IMR-90 (cell line): ENCODE measurements at regions not wholly inside any gene's neighbourhood (a gene's known extent, or its start where the extent isn't known, plus 50 kb on each side); places are given as distances from the start of the nearest gene placed in this dataset.
A peak's percentile ranks its signal among the peaks of the same experiment; 100 is the strongest.

Experiments used
- ATAC-seq: fragments of 200-7000 bp; cut with Tn5 transposase; 2 replicates; pipeline ENCODE4 v1.9.1; 2020; ENCODE audit warnings: low read depth, mild to moderate bottlenecking, moderate library complexity
- BruUV-seq: library from RNA; stranded (reverse); fragments of 400-500 nt; replicated peaks from 2 replicates; lab custom pipeline; 2021; lab: Mats Ljungman, UMichigan
- CTCF ChIA-PET: fragments of 300-600 bp; formaldehyde crosslinking; extraction: SDS; loops from one replicate; lab custom pipeline; 2021; ENCODE audit warnings: antibody characterized with exemption; lab: Yijun Ruan, JAX
- POLR2A ChIA-PET: fragments of 300-600 bp; sonication (Branson Sonifier 250); formaldehyde crosslinking; loops from one replicate; lab custom pipeline; 2022; ENCODE audit warnings: antibody characterized with exemption; ENCODE audit not compliant: unreplicated experiment; lab: Charles Lee
- DNase-seq: peaks from one replicate; pipeline ENCODE4 v3.0.0; 2013
- H2AFZ ChIP-seq: replicated peaks from 2 replicates; pipeline ENCODE3; 2013; ENCODE audit warnings: low read length, mild to moderate bottlenecking; ENCODE audit not compliant: poor library complexity
- H2AK5ac ChIP-seq: 2 replicates; pipeline ENCODE4 v1.6.1; 2013; ENCODE audit warnings: low read depth, low read length, inconsistent platforms
- H2AK9ac ChIP-seq: replicated peaks from 2 replicates; pipeline ENCODE3; 2013; ENCODE audit warnings: mild to moderate bottlenecking, low read depth, low read length, moderate library complexity; ENCODE audit not compliant: poor library complexity
- H2BK120ac ChIP-seq: 2 replicates; pipeline ENCODE4 v1.6.1; 2013; ENCODE audit warnings: low read depth, low read length, inconsistent platforms
- H2BK15ac ChIP-seq: 3 replicates; pipeline ENCODE4 v1.6.1; 2013; ENCODE audit warnings: low read depth, low read length, inconsistent platforms
- H2BK20ac ChIP-seq: 2 replicates; pipeline ENCODE4 v1.6.1; 2013; ENCODE audit warnings: low read depth, mild to moderate bottlenecking, inconsistent platforms, low read length, moderate library complexity
- H2BK5ac ChIP-seq: 2 replicates; pipeline ENCODE4 v1.6.1; 2013; ENCODE audit warnings: mild to moderate bottlenecking, low read depth, low read length, inconsistent platforms; ENCODE audit not compliant: poor library complexity, severe bottlenecking
- H3K14ac ChIP-seq: replicated peaks from 2 replicates; pipeline ENCODE4 v1.6.1; 2013; ENCODE audit warnings: low read depth, low read length, inconsistent platforms
- H3K18ac ChIP-seq: 2 replicates; pipeline ENCODE4 v1.6.1; 2013; ENCODE audit warnings: low read depth, low read length, control low read depth
- H3K23ac ChIP-seq: 2 replicates; pipeline ENCODE4 v1.6.1; 2013; ENCODE audit warnings: low read depth, low read length, inconsistent platforms
- H3K27ac ChIP-seq: 2 replicates; pipeline ENCODE4 v1.5.1; 2013; ENCODE audit warnings: mild to moderate bottlenecking, control low read depth, low read length; ENCODE audit not compliant: insufficient read depth
- H3K27me3 ChIP-seq: 2 replicates; pipeline ENCODE4 v1.6.1; 2013; ENCODE audit warnings: low read length; ENCODE audit not compliant: control insufficient read depth, insufficient read depth
- H3K36me3 ChIP-seq: 2 replicates; pipeline ENCODE4 v1.6.1; 2013; ENCODE audit warnings: low read length, mixed read lengths; ENCODE audit not compliant: control insufficient read depth, insufficient read depth
- H3K4ac ChIP-seq: 2 replicates; pipeline ENCODE4 v1.6.1; 2013; ENCODE audit warnings: low read depth, low read length, inconsistent platforms
- H3K4me1 ChIP-seq: 2 replicates; pipeline ENCODE4 v1.6.1; 2013; ENCODE audit warnings: low read length, mixed read lengths; ENCODE audit not compliant: control insufficient read depth, insufficient read depth
- H3K4me2 ChIP-seq: 2 replicates; pipeline ENCODE4 v1.6.1; 2013; ENCODE audit warnings: low read depth, mild to moderate bottlenecking, control low read depth, low read length, moderate library complexity
- H3K4me3 ChIP-seq: 2 replicates; pipeline ENCODE4 v1.5.1; 2013; ENCODE audit warnings: low read depth, mild to moderate bottlenecking, control low read depth, low read length, moderate library complexity; ENCODE audit not compliant: insufficient read depth
- H3K56ac ChIP-seq: 2 replicates; pipeline ENCODE4 v1.6.1; 2013; ENCODE audit warnings: low read length, inconsistent platforms; ENCODE audit not compliant: insufficient read depth; ENCODE audit errors: extremely low read depth
- H3K79me1 ChIP-seq, 2 experiments: 2 replicates each; pipeline ENCODE4 v1.6.1; 2013; ENCODE audit warnings: low read length in 2 of 2, inconsistent platforms in 1 of 2, low read depth in 1 of 2
- H3K9ac ChIP-seq: 2 replicates; pipeline ENCODE4 v1.6.1; 2013; ENCODE audit warnings: low read depth, low read length, control low read depth
- H3K9me1 ChIP-seq: 2 replicates; pipeline ENCODE4 v1.6.1; 2013; ENCODE audit warnings: low read length, inconsistent platforms; ENCODE audit not compliant: insufficient read depth
- H3K9me3 ChIP-seq: 2 replicates; pipeline ENCODE4 v1.6.1; 2013; ENCODE audit warnings: low read length; ENCODE audit not compliant: control insufficient read depth, insufficient read depth
- H4K20me1 ChIP-seq: 2 replicates; pipeline ENCODE4 v1.6.1; 2013; ENCODE audit warnings: low read length, inconsistent platforms; ENCODE audit not compliant: insufficient read depth
- H4K5ac ChIP-seq: 2 replicates; pipeline ENCODE4 v1.6.1; 2013; ENCODE audit warnings: mild to moderate bottlenecking, low read depth, low read length, control low read depth
- H4K8ac ChIP-seq, 2 experiments: 2 replicates each; pipeline ENCODE4 v1.6.1; 2013; ENCODE audit warnings: low read depth in 2 of 2, low read length in 2 of 2, control low read depth in 1 of 2, inconsistent platforms in 1 of 2
- H4K91ac ChIP-seq: 2 replicates; pipeline ENCODE4 v1.6.1; 2013; ENCODE audit warnings: low read depth, low read length, inconsistent platforms; ENCODE audit not compliant: insufficient read depth
- RCOR1 ChIP-seq: IDR thresholded peaks from 2 replicates; pipeline ENCODE4 v1.6.1; 2012; ENCODE audit warnings: mild to moderate bottlenecking, low read length, improper control_type of control experiment; ENCODE audit not compliant: insufficient replicate concordance
- dilution Hi-C: fragments of 300-500 bp; cut with HindIII; formaldehyde crosslinking; loops from one replicate; pipeline ENCODE4 v1.14.3; 2018; ENCODE audit warnings: low sequenced_read_pairs; ENCODE audit not compliant: unreplicated experiment
- in situ Hi-C: fragments of 300-500 bp; cut with MboI; formaldehyde crosslinking; loops from 3 replicates; pipeline ENCODE4 v1.14.3; 2019; ENCODE audit warnings: low sequenced_read_pairs, inconsistent platforms, mixed read lengths
- intact Hi-C: fragments of 100-400 bp; cut with micrococcal nuclease; formaldehyde crosslinking; loops from 2 replicates; pipeline ENCODE4 v1.10.0; 2022
- TF ChIP-seq, protein P1 (sequence below): conservative IDR thresholded peaks from 2 replicates; pipeline ENCODE4 v1.5.1; 2012; ENCODE audit warnings: mild to moderate bottlenecking, low read depth, low read length, improper control_type of control experiment

DNA sequence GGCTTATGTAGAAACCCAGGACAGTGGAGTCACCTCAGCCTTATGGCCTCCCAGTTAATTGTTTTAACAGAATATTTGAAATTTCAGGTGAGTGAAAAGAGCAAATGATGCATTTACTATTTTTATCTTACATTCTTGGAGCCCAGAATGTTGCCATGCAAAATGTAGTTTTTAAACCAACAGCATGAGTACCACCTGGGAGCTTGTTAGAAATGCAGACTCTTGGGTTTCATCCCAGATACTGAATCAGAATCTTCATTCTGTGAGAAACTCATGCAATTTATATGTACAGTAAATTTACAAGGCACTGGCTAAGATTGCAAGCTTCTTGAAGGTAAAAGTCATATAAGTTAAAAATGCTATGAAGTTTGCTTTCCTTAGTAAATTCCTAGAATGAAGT is 654.5 kb upstream of the CDH2 start:
- H3K9me3 ChIP-seq: no peaks in the 10 kb centered on the region
- H3K4me2 ChIP-seq: no peak overlapping the region
- DNase-seq (peak; percentile 37), ATAC-seq (peak; percentile 21; the same call in 1 of the 2 replicates)
- dilution Hi-C loops (no loop called here), intact Hi-C loops (no loop called here), in situ Hi-C loops (no loop called here)
- H3K18ac ChIP-seq: no peak overlapping the region
- no peaks in the 10 kb centered on the region for H3K4me1 ChIP-seq
- H3K79me1 ChIP-seq: no peaks in the 10 kb centered on the region
- H3K27me3 ChIP-seq: no peaks in the 10 kb centered on the region
- no peak overlapping the region for H3K9ac ChIP-seq
- no peak overlapping the region for H3K14ac ChIP-seq
- H3K56ac ChIP-seq: no peak overlapping the region
- no peak overlapping the region for H4K5ac ChIP-seq
- H4K8ac ChIP-seq: no peak overlapping the region
- no peaks in the 10 kb centered on the region for H3K9me1 ChIP-seq
- H3K4ac ChIP-seq: no peak overlapping the region
- H2AK5ac ChIP-seq: no peak overlapping the region
- no peak overlapping the region for H3K27ac ChIP-seq
- H2BK120ac ChIP-seq: no peak overlapping the region
- BruUV-seq: no TSS peak
- H4K20me1 ChIP-seq: no peaks in the 10 kb centered on the region
- H3K36me3 ChIP-seq: no peaks in the 10 kb centered on the region
- H2BK5ac ChIP-seq: no peak overlapping the region
- ChIA-PET CTCF (no interaction called here), POLR2A (no interaction called here)
- H3K4me3 ChIP-seq: no peak overlapping the region
- no peak overlapping the region for H4K91ac ChIP-seq
- H2BK15ac ChIP-seq: no peak overlapping the region
- H2AFZ ChIP-seq: no peak overlapping the region
- H2AK9ac ChIP-seq: no peak overlapping the region
- no peak overlapping the region for H3K23ac ChIP-seq
- H2BK20ac ChIP-seq: no peak overlapping the region
- TF ChIP-seq RCOR1: no peak
- TF ChIP-seq, protein P1, sequence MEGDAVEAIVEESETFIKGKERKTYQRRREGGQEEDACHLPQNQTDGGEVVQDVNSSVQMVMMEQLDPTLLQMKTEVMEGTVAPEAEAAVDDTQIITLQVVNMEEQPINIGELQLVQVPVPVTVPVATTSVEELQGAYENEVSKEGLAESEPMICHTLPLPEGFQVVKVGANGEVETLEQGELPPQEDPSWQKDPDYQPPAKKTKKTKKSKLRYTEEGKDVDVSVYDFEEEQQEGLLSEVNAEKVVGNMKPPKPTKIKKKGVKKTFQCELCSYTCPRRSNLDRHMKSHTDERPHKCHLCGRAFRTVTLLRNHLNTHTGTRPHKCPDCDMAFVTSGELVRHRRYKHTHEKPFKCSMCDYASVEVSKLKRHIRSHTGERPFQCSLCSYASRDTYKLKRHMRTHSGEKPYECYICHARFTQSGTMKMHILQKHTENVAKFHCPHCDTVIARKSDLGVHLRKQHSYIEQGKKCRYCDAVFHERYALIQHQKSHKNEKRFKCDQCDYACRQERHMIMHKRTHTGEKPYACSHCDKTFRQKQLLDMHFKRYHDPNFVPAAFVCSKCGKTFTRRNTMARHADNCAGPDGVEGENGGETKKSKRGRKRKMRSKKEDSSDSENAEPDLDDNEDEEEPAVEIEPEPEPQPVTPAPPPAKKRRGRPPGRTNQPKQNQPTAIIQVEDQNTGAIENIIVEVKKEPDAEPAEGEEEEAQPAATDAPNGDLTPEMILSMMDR: no peak
